Activated CD4-positive, alpha-beta T cell treated with anti-CD3 and anti-CD28 coated beads, Interleukin-2, amount 10 ng/mL, durations not matched to agents 24 days and 14 days (primary cell): ENCODE measurements at regions not wholly inside any gene's neighbourhood (a gene's known extent, or its start where the extent isn't known, plus 50 kb on each side); places are given as distances from the start of the nearest gene placed in this dataset.

Experiments used
- DNase-seq: peaks from one replicate; pipeline ENCODE4 v3.0.0; 2022
- H3K27ac Mint-ChIP-seq: one replicate; pipeline ENCODE4 v1.8.0; 2022; ENCODE audit warnings: mild to moderate bottlenecking, mixed read lengths
- H3K27me3 Mint-ChIP-seq: one replicate; pipeline ENCODE4 v1.8.0; 2022; ENCODE audit warnings: mixed read lengths
- H3K36me3 Mint-ChIP-seq: one replicate; pipeline ENCODE4 v1.8.0; 2022; ENCODE audit warnings: low read depth, mild to moderate bottlenecking, mixed read lengths
- H3K4me1 Mint-ChIP-seq: one replicate; pipeline ENCODE4 v1.8.0; 2021; ENCODE audit warnings: mixed read lengths
- H3K4me3 Mint-ChIP-seq: one replicate; pipeline ENCODE4 v1.8.0; 2022; ENCODE audit warnings: mild to moderate bottlenecking, moderate library complexity, mixed read lengths
- H3K9me3 Mint-ChIP-seq: one replicate; pipeline ENCODE4 v1.8.0; 2021; ENCODE audit warnings: mixed read lengths
- intact Hi-C: fragments of 100-400 bp; cut with micrococcal nuclease; formaldehyde crosslinking; loops from one replicate; pipeline ENCODE4 v1.15.1; 2023

DNA sequence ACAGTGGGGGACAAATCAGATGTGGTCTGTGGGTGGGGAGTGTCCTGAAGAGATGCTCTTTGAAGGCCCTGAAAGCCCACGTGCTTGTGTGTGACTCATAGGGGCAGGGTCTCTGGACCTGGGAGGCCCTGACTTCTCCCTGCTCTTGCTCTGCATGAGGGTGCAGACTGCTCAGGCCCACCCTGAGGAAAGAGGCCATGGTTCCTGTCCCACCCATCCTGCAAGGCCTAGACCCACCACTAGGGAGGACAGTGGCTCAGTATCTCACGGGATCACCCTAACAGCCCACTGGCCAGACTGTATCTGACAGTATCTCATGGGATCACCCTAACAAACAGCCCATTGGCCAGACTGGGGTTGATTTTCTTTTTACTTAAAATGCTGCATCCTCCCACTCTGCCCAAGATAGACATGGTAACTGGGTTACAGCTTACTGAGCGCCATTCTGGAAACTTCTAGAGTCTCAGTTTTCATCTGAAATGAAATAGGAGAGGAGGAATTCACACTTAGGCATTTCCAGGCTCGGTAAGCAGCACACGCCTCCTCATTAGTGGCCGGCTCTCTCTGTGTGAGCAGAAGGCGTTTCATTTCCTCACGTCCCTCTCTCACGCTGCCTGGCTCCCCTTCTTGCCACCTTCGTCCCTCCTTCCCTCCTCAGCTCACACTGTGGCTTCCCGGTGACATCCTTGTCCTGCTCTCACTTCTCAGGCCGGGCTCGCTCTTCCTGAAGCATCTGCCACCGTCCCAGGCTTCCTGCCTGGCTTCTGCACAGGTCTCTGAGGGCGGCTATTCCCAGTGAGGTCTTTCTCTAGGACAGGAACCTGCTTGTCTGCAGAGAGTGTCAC is 242.6 kb downstream of the GLRX3 start:
- DNase-seq, result no peak
- H3K4me1 Mint-ChIP-seq, result no peaks in the 10 kb centered on the region
- no peaks in the 10 kb centered on the region for H3K27me3 Mint-ChIP-seq
- no peak overlapping the region for H3K27ac Mint-ChIP-seq
- intact Hi-C loops, result no loop called here
- no peak overlapping the region for H3K4me3 Mint-ChIP-seq
- H3K36me3 Mint-ChIP-seq, result no peaks in the 10 kb centered on the region
- H3K9me3 Mint-ChIP-seq, result peaks cover 1% of the 10 kb centered on the region

DNA sequence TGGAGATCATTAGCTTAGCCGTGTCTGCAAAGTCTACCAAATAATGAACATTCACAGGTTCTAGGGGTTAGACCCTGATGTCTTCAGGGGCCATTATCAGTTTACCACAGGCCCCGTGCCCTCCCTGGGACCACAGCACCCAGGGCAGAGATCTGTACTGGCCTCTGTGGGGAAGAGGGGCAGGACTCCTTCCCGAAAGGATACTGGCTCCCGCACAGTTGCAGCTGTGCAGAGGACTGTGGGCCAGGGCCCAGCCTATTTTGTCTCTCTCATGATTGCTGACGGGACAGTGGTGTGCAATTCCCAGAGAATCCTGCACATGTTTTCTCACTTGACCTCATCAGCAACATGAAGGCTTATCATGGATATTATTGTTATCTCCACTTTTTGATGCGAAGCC is 243.9 kb downstream of the GLRX3 start:
- no peaks in the 10 kb centered on the region for H3K4me1 Mint-ChIP-seq
- no peak for DNase-seq
- no peaks in the 10 kb centered on the region for H3K36me3 Mint-ChIP-seq
- intact Hi-C loops, result no loop called here
- peaks cover 9% of the 10 kb centered on the region for H3K9me3 Mint-ChIP-seq
- no peaks in the 10 kb centered on the region for H3K27me3 Mint-ChIP-seq
- H3K27ac Mint-ChIP-seq, result no peak overlapping the region
- no peak overlapping the region for H3K4me3 Mint-ChIP-seq

DNA sequence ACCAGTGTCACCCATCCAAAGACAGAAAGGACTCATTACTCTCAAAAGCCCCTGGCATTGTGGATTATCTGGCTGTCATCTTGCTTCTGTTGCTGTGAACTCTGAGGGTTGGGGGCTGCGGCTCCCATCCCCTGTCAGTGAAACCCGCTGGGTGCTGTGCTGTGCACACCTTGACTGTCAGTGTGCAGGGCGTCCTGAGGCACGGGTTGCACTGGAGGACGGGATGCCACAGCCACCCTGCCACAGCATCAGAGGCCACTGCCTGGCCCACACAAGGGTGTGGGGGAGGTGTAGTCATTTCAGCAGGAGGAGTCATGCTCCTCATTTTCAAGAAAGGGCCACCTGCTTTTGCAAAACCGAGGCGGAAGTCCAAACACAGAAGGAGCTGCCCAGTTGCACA is 245.8 kb downstream of the GLRX3 start:
- Mint-ChIP-seq H3K4me3 (no peak overlapping the region), H3K27me3 (no peaks in the 10 kb centered on the region), H3K9me3 (peaks cover 9% of the 10 kb centered on the region), H3K36me3 (no peaks in the 10 kb centered on the region), H3K27ac (no peak overlapping the region), H3K4me1 (no peaks in the 10 kb centered on the region)
- intact Hi-C loops, result no loop called here
- DNase-seq, result no peak

DNA sequence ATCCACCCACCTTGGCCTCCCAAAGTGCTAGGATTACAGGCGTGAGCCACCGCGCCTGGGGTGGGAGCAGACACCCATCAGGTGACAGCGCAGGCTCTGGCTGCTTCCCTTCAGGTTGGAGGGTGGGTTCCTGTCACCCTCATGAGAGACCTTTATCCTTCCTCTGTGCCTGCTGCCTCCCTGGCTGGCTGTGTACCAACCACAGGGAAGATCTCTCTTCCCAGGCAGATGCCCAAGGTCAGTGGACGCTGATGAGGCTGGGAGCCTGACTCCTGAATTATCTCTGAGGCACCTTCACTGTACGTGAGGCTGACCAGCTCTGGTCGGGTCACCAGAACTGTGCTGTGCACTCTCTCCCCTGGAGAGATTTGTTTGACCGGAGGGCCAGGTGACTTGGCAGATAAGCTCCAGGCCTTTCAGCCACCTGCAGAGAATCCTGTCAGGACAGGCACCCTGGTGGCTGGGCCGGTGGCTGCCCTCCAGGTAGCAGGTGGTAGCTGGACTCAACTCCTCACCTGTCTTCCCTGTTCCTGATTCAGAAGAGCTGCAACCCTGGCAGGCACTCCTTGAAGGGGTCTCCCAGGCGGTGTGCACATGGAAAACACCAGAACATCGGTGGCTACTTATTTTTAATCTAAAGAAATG is 251.9 kb downstream of the GLRX3 start:
- Mint-ChIP-seq H3K4me3 (no peak overlapping the region), H3K27me3 (no peaks in the 10 kb centered on the region), H3K27ac (no peak overlapping the region), H3K4me1 (no peaks in the 10 kb centered on the region), H3K36me3 (no peaks in the 10 kb centered on the region), H3K9me3 (peaks cover 17% of the 10 kb centered on the region)
- intact Hi-C loops, result no loop called here
- no peak for DNase-seq

DNA sequence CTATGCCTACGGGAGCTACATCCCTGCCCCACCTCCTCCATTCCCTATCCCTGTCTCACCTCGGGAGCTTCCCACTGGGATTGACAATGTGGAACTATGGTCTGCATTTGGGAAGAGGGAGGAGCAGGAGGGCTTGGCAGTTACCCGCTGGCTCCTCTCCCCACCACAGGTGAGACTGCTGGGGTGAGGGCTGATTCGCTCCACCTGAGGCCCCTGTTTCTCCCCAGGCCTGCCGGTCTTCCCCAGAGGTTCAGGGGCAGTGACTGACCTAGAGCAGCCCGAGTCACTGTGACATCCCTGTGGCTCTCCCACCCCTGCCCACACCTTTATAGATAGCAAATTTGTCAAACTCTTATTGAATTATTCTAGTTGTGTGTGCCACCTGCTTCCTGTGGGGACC is 252.6 kb downstream of the GLRX3 start:
- no peak for DNase-seq
- H3K36me3 Mint-ChIP-seq, result no peaks in the 10 kb centered on the region
- no peak overlapping the region for H3K4me3 Mint-ChIP-seq

DNA sequence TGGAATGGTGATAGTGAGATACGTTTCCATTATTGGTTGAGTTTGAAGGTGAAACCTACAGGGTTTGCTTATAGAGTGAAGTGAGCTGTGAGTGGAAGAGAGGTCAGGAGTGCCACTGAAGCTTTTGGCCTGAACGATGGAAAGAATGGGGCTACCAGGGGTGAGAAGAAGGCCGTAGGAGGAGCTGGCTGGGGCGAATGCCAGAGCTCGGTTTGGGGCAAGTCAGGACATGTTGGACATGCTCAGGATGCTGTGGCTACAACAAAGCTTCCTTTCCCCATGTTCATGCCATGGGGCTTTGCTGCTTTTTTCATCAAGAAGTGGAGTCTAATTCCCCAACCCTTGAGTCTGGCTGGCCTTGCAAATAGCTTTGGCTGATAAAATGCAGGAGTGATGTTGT is 253.7 kb downstream of the GLRX3 start:
- no peak for DNase-seq
- no peak overlapping the region for H3K4me3 Mint-ChIP-seq
- H3K27ac Mint-ChIP-seq, result no peak overlapping the region
- intact Hi-C loops, result no loop called here
- H3K9me3 Mint-ChIP-seq, result peaks cover 14% of the 10 kb centered on the region
- no peaks in the 10 kb centered on the region for H3K36me3 Mint-ChIP-seq
- no peaks in the 10 kb centered on the region for H3K4me1 Mint-ChIP-seq
- H3K27me3 Mint-ChIP-seq, result no peaks in the 10 kb centered on the region

More for the DNA sequence above, 252.6 kb downstream of the GLRX3 start:
- no peak overlapping the region for H3K27ac Mint-ChIP-seq
- H3K9me3 Mint-ChIP-seq, result peaks cover 20% of the 10 kb centered on the region
- intact Hi-C loops, result no loop called here
- no peaks in the 10 kb centered on the region for H3K27me3 Mint-ChIP-seq
- H3K4me1 Mint-ChIP-seq, result no peaks in the 10 kb centered on the region

DNA sequence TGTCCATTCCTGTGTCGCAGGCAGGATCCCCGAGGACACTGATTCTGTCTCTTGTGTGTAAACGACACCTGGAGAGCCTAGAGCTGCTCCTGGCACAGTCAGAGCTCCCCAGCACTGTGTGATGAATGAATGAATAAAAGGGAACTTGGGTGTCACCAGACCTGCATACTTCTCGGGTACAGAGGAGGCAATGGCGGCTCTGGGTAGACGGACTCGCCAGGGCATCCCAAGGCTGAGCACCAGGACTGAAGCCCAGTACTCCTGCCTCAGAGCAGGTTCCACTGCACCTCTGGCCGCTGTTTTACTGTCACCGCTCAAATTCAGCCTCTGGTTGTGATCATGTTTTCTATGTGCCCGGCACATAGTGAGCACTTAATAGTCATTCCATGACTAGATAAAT is 255.8 kb downstream of the GLRX3 start:
- intact Hi-C loops, result no loop called here
- Mint-ChIP-seq H3K27ac (no peak overlapping the region), H3K4me3 (no peak overlapping the region), H3K27me3 (no peaks in the 10 kb centered on the region), H3K4me1 (no peaks in the 10 kb centered on the region), H3K9me3 (peaks cover 22% of the 10 kb centered on the region), H3K36me3 (no peaks in the 10 kb centered on the region)
- DNase-seq, result no peak

DNA sequence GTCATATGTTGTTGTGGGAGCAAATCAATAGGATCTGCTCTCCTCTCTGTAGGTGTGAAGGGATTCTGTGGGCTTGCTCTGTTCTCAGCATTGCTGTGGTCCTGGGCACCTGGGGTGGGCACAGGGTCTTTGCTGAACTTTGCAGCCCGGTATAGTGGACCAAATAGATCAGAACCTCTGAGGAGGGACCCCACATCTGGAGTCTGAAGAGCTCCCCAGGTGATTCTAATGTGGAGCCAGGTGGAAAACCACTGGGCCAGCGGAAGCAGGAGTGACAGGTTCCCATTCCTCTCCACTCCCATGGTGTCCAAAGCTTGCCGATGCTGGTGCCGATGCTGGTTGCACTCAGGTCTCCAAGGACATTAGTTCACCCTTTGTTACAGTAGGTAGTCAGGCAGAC is 257.2 kb downstream of the GLRX3 start:
- no peaks in the 10 kb centered on the region for H3K4me1 Mint-ChIP-seq
- DNase-seq, result no peak
- no peaks in the 10 kb centered on the region for H3K36me3 Mint-ChIP-seq
- intact Hi-C loops, result no loop called here
- no peaks in the 10 kb centered on the region for H3K27me3 Mint-ChIP-seq
- H3K4me3 Mint-ChIP-seq, result no peak overlapping the region
- H3K27ac Mint-ChIP-seq, result no peak overlapping the region
- H3K9me3 Mint-ChIP-seq, result peaks cover 18% of the 10 kb centered on the region

DNA sequence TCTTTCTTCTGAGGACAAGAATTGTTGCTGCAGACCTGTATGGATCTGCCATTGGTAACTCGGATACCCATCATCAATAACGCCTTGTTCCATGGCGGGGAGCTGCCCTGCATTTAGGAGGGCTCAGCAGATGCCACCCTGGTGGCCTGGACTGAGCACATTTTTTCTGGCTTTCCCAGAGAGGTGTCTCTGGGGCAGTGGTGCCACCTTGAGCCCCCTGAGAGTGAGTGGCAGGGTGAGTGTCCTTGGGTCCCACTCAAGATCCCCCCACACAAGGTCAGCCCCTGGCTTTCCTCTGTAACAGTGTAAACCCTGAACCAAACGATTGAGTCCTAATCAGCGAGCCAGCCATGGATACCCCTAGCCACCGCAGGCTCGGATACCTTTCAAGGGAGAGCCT is 258.6 kb downstream of the GLRX3 start:
- DNase-seq, result no peak
- Mint-ChIP-seq H3K36me3 (no peaks in the 10 kb centered on the region), H3K27ac (no peak overlapping the region), H3K9me3 (peaks cover 14% of the 10 kb centered on the region), H3K4me1 (no peaks in the 10 kb centered on the region), H3K4me3 (no peak overlapping the region), H3K27me3 (no peaks in the 10 kb centered on the region)
- intact Hi-C loops, result no loop called here

DNA sequence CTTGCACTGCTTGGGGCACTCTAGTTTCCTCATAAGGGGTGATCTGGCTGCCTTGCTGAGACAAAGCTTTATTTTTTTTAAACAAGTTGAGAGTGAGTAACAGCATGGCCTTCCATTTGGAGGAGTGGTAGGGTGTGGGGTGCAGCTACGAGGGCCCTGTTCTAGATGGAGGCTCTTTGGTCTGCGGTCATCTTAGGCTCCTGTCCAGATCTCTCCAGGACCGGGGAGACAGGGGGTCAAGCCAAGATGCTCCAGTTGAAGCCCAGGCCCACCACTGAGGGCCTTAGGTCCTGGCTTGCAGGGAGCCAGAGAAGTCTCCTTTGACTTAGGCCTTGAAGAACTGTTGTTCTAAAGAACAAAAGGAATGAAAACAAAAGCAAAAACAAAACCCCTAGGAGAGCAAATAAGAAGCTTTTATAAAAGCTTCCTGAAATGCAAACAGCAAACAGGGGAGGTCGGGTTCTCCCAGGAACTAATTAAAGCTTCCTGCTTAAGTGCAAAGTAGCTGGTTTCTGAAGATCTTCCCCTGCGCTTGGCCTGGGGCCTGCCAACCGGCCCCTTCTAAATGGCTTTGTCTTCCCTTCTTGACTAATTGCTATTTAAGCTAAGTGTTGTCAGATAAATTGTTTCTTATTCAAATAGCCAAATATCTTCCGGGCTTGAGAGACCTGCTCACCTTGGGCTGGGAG is 259.2 kb downstream of the GLRX3 start:
- Mint-ChIP-seq H3K4me3 (no peak overlapping the region), H3K27me3 (no peaks in the 10 kb centered on the region), H3K4me1 (no peaks in the 10 kb centered on the region), H3K27ac (no peak overlapping the region), H3K9me3 (peaks cover 14% of the 10 kb centered on the region), H3K36me3 (no peaks in the 10 kb centered on the region)
- intact Hi-C loops, result no loop called here
- no peak for DNase-seq

DNA sequence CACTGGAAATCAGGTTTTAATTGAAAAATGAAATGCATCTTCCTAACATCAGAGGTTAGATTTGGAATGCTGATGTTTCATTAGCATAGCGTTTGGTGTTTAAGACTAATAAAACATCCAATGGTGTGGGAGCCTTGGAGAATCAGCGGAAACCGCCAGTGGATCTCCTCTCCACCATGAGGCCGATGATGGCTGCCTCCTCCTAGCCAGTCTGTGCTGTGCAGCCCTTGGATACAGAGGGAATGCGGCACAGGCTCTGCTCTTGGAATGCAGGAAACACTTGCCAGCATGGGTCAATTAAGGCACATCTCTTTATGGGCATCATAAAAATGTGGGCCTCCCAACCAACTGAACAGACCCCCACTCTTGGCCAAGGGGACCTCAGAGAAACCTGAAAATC is 259.9 kb downstream of the GLRX3 start:
- H3K36me3 Mint-ChIP-seq, result no peaks in the 10 kb centered on the region
- H3K4me3 Mint-ChIP-seq, result no peak overlapping the region
- no peaks in the 10 kb centered on the region for H3K4me1 Mint-ChIP-seq
- peaks cover 14% of the 10 kb centered on the region for H3K9me3 Mint-ChIP-seq
- no peak for DNase-seq
- no peak overlapping the region for H3K27ac Mint-ChIP-seq
- no peaks in the 10 kb centered on the region for H3K27me3 Mint-ChIP-seq
- intact Hi-C loops, result no loop called here

DNA sequence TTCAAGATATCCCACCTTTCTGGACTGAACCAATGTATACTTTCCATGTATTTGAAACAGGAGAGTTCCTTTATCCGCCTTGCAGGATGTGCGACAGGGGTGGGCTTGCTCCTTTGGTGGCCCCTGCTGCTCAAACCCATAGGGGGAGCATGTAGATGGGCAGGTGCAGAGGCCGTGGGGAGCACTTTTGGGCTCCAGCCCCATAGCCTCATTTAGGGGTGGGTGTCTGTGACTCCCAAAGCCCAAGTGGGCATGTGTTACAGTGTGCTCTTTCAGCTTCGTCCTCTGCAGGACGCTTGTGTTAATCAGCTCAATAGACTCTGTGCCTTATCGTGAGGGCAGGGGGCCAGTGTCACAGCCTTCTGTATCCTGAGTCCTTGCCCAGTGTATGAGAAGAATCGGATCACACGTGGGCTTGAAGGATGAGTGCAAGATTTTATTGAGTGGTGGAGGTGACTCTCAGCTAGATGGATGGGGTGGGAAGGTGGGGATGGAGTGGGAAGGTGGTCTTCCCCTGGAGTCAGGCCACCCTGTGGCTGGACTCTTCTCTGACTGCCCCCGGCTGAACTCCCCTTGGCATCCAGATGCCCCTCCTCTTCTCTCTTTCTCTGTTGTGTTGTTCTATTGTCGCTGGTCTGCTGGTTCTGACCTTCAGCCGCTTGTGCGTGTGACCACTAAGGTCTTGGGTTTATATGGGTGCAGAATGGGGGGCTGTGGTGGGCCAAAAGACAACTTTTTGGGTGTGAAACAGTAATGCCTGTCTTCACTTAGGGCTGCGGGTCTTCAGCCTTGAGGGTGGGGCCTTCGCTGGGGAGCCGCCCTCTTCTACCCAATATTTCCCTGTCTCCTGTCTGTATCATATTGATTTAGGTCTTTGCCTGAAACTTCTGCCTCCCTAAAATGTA is 262.2 kb downstream of the GLRX3 start:
- intact Hi-C loops, result no loop called here
- no peaks in the 10 kb centered on the region for H3K4me1 Mint-ChIP-seq
- no peaks in the 10 kb centered on the region for H3K36me3 Mint-ChIP-seq
- H3K27me3 Mint-ChIP-seq, result no peaks in the 10 kb centered on the region
- no peak overlapping the region for H3K27ac Mint-ChIP-seq
- DNase-seq, result no peak
- H3K9me3 Mint-ChIP-seq, result peaks cover 14% of the 10 kb centered on the region
- no peak overlapping the region for H3K4me3 Mint-ChIP-seq

DNA sequence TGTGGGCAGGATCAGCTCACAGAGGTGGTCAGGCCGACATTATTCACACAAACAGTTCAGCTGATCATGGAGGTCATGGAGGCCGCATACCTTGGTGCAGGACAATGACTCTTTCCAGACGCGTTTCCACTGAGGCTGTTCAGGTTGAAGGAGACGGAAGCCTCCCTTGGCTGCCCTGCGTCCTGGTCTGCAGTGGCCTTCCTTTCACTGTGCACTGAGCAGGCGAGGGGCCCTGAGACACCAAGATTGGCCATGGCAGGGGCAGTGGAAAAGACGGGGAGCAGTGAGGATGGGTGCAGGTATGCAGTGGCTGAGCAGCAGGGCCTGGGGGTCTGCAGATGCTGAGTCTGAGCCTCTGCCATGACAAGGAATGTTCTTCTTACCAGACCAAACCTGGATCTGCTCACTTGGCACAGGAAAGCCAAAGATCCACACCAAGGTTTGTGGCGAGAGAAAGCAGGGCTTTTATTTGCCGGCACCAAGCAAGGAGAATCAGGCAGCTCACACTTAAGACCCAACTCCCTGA is 263.3 kb downstream of the GLRX3 start:
- H3K27ac Mint-ChIP-seq, result no peak overlapping the region
- H3K27me3 Mint-ChIP-seq, result no peaks in the 10 kb centered on the region
- peaks cover 7% of the 10 kb centered on the region for H3K9me3 Mint-ChIP-seq
- no peaks in the 10 kb centered on the region for H3K4me1 Mint-ChIP-seq
- no peak overlapping the region for H3K4me3 Mint-ChIP-seq
- H3K36me3 Mint-ChIP-seq, result no peaks in the 10 kb centered on the region
- intact Hi-C loops, result no loop called here
- DNase-seq, result no peak
